Fibroblast of the aortic adventitia (primary cell): ENCODE measurements at regions not wholly inside any gene's neighbourhood (a gene's known extent, or its start where the extent isn't known, plus 50 kb on each side); places are given as distances from the start of the nearest gene placed in this dataset.
"Not testable (repeated sequence)": the region's sequence is repeated elsewhere in the genome, so short reads cannot be mapped to it uniquely, and the experiment has no call there.

ENCODE experiments used
- DNase-seq: peaks from one replicate; pipeline ENCODE4 v3.0.0-alpha.2; 2010; ENCODE audit warnings: low read depth
- H3K4me3 ChIP-seq: 2 replicates; pipeline ENCODE4 v1.5.1; 2011; ENCODE audit warnings: low read depth, mild to moderate bottlenecking, control low read depth, low read length, moderate library complexity
- CTCF ChIP-seq: IDR thresholded peaks from 2 replicates; pipeline ENCODE4 v1.5.1; 2011; ENCODE audit warnings: mild to moderate bottlenecking, low read length, control low read depth, inconsistent platforms; ENCODE audit not compliant: insufficient read depth

- no peak for DNase-seq
- no peak for TF ChIP-seq CTCF
- H3K4me3 ChIP-seq, result no peak overlapping the region
These were observed 191.3 kb downstream of the RPRM start for GRCh38 chr2:153287109-153287801.

GRCh38 chr2:153268941-153269461 lies 209.6 kb downstream of the RPRM start:
- H3K4me3 ChIP-seq, result no peak overlapping the region
- no peak for TF ChIP-seq CTCF
- DNase-seq, result no peak

GRCh38 chr2:153256876-153257275 lies 221.7 kb downstream of the RPRM start:
- not testable (repeated sequence) for DNase-seq, H3K4me3 ChIP-seq

- H3K4me3 ChIP-seq, DNase-seq: not testable (repeated sequence)
These were observed 231.9 kb downstream of the RPRM start for GRCh38 chr2:153246636-153247035.

- DNase-seq, result no peak
- H3K4me3 ChIP-seq, result no peak overlapping the region
- TF ChIP-seq CTCF, result no peak
These were observed 243.0 kb downstream of the RPRM start for GRCh38 chr2:153235516-153235915.

GRCh38 chr2:153232464-153232863 lies 246.1 kb downstream of the RPRM start:
- no peak overlapping the region for H3K4me3 ChIP-seq
- DNase-seq, result no peak
- no peak for TF ChIP-seq CTCF

GRCh38 chr2:153230977-153231376 lies 247.6 kb downstream of the RPRM start:
- no peak for DNase-seq
- H3K4me3 ChIP-seq, result no peak overlapping the region
- TF ChIP-seq CTCF, result no peak

GRCh38 chr2:153228904-153229303 lies 249.7 kb downstream of the RPRM start:
- no peak for TF ChIP-seq CTCF
- DNase-seq, result no peak
- H3K4me3 ChIP-seq, result no peak overlapping the region
